Esophagus squamous epithelium (tissue), 4 donors: ENCODE measurements at regions not wholly inside any gene's neighbourhood (a gene's known extent, or its start where the extent isn't known, plus 50 kb on each side); places are given as distances from the start of the nearest gene placed in this dataset.

Experiments
- POLR2A ChIP-seq, 4 donors: fragments of 450-650 bp; IDR thresholded peaks; one replicate each; pipeline ENCODE4 v1.6.1; 2017; ENCODE audit warnings: antibody characterized with exemption in 4 of 4, mild to moderate bottlenecking in 4 of 4, moderate library complexity in 3 of 4
- TF ChIP-seq, protein P1 (sequence below), 6 experiments: fragments of 450-650 bp in 4 of 6; fragments of 200-600 bp in 2 of 6; sonication (generic) in 2 of 6; IDR thresholded peaks; one replicate each; pipeline ENCODE4 v1.5.1; 2016 to 2019; ENCODE audit warnings: antibody characterized with exemption in 6 of 6, mild to moderate bottlenecking in 4 of 6, moderate library complexity in 4 of 6

DNA sequence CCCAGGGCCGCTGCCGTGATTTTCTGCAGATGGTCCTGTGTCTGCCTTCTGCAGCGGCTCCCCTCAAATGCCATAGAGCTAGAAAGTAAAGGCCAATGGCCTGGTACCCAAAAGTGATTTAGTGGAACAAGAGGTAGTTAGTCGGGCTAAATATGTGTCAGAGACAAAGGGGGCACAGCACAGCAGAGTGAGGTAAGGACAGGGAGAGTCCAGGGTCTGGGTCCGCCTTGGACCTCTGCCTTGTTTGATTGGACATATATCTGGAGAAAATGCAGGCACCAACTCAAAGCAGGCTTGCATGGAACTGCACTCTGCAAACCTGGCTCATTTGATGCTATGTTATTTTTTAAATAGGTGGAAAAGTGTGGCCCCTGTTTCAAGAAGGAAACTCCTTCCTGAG is 249.6 kb upstream of the B3GAT1 start:
- TF ChIP-seq, protein P1, sequence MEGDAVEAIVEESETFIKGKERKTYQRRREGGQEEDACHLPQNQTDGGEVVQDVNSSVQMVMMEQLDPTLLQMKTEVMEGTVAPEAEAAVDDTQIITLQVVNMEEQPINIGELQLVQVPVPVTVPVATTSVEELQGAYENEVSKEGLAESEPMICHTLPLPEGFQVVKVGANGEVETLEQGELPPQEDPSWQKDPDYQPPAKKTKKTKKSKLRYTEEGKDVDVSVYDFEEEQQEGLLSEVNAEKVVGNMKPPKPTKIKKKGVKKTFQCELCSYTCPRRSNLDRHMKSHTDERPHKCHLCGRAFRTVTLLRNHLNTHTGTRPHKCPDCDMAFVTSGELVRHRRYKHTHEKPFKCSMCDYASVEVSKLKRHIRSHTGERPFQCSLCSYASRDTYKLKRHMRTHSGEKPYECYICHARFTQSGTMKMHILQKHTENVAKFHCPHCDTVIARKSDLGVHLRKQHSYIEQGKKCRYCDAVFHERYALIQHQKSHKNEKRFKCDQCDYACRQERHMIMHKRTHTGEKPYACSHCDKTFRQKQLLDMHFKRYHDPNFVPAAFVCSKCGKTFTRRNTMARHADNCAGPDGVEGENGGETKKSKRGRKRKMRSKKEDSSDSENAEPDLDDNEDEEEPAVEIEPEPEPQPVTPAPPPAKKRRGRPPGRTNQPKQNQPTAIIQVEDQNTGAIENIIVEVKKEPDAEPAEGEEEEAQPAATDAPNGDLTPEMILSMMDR (IDR thresholded peaks at IDR 0.05), result no peak
- TF ChIP-seq POLR2A (IDR thresholded peaks at IDR 0.05), result no peak
